Immature natural killer cell (primary cell): ENCODE measurements at regions not wholly inside any gene's neighbourhood (a gene's known extent, or its start where the extent isn't known, plus 50 kb on each side); places are given as distances from the start of the nearest gene placed in this dataset.
"Not testable (repeated sequence)": the region's sequence is repeated elsewhere in the genome, so short reads cannot be mapped to it uniquely, and the experiment has no call there.

ENCODE experiments used
- DNase-seq, 3 donors: peaks; one replicate each; pipeline ENCODE4 v3.0.0; 2022; ENCODE audit warnings: mixed read lengths in 1 of 3
- H3K27ac Mint-ChIP-seq, 6 donors: one replicate each; pipeline ENCODE4 v1.8.0; 2020; ENCODE audit warnings: mixed read lengths in 6 of 6, mild to moderate bottlenecking in 5 of 6, inconsistent platforms in 4 of 6, moderate library complexity in 3 of 6
- H3K27me3 Mint-ChIP-seq, 3 donors: one replicate each; pipeline ENCODE4 v1.8.0; 2020 to 2021; ENCODE audit warnings: low read depth in 3 of 3, mild to moderate bottlenecking in 3 of 3, mixed read lengths in 3 of 3, moderate library complexity in 3 of 3, inconsistent platforms in 1 of 3
- H3K36me3 Mint-ChIP-seq, 3 donors: one replicate each; pipeline ENCODE4 v1.8.0; 2020; ENCODE audit warnings: mixed read lengths in 3 of 3, inconsistent platforms in 2 of 3, mild to moderate bottlenecking in 2 of 3
- H3K4me1 Mint-ChIP-seq, 2 donors: one replicate each; pipeline ENCODE4 v1.8.0; 2020; ENCODE audit warnings: inconsistent platforms in 2 of 2, mild to moderate bottlenecking in 2 of 2, mixed read lengths in 2 of 2, moderate library complexity in 1 of 2
- H3K4me3 Mint-ChIP-seq, 5 donors: one replicate each; pipeline ENCODE4 v1.8.0; 2020; ENCODE audit warnings: mild to moderate bottlenecking in 5 of 5, mixed read lengths in 5 of 5, inconsistent platforms in 3 of 5, moderate library complexity in 3 of 5
- H3K9me3 Mint-ChIP-seq, 6 donors: one replicate each; pipeline ENCODE4 v1.8.0; 2020; ENCODE audit warnings: mild to moderate bottlenecking in 6 of 6, mixed read lengths in 6 of 6, inconsistent platforms in 4 of 6, moderate library complexity in 3 of 6

DNA sequence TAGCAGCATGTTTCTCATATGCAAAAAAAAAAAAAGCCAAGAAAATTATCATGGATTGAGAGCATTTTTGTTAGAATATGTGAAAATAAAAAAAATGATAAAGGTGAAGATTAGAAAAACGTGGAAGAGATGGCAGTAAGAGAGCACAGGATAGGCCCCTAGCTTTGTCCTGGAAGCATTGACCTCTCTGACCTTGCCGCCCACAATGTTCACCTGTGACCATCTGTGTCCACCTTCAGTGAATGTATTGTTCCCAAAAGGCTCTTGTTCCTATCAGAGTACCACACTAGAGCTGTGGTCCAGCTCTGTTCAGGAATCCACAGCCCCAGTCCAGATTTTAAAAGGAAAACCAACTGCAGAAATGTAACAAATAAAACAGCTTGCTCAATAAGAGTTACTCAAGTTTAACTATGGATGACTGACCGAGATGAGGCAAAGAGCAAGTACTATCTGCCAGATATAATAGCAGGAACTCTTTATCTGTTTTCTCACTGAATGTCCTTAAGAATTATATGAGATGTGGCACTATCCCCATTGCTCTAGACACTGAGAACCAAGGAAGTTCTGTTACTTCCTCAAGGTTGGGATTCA lies 287.7 kb upstream of the STXBP5 start:
- H3K36me3 Mint-ChIP-seq = no peaks in the 10 kb centered on the region
- H3K4me1 Mint-ChIP-seq = no peaks in the 10 kb centered on the region
- no peak overlapping the region for H3K4me3 Mint-ChIP-seq
- peaks cover 0 to 11% (median 5%) of the 10 kb centered on the region in 6 donors for H3K9me3 Mint-ChIP-seq
- H3K27me3 Mint-ChIP-seq = peaks cover 0 to 2% (median 0%) of the 10 kb centered on the region in 3 donors
- H3K27ac Mint-ChIP-seq = no peak overlapping the region
- no peak for DNase-seq

GRCh38 chr6:146917182-146917581 lies 287.0 kb upstream of the STXBP5 start:
- H3K27me3 Mint-ChIP-seq = peaks cover 0 to 3% (median 0%) of the 10 kb centered on the region in 3 donors
- no peak overlapping the region for H3K4me3 Mint-ChIP-seq
- H3K36me3 Mint-ChIP-seq = no peaks in the 10 kb centered on the region
- H3K4me1 Mint-ChIP-seq = no peaks in the 10 kb centered on the region
- DNase-seq = no peak
- H3K9me3 Mint-ChIP-seq = peaks cover 0 to 11% (median 5%) of the 10 kb centered on the region in 6 donors
- H3K27ac Mint-ChIP-seq = no peak overlapping the region

DNA sequence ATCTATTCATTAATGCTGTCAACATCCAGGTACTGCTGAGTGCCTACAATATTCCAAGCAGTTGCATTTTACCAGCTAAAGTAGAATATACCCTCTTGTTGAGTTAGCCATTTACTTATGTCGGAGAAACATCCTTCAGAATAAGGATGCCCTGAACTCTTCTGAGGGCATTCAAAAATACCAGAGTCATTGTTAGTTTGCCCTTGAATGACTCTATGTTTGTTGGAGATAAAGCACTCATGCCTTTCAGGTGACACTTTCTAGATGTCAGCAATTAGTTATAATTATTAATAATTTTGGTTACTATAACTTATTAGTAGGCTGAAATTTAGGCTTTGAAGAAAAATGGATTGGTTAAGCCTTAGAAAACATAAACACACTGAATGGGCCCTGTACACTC lies 286.2 kb upstream of the STXBP5 start:
- H3K27ac Mint-ChIP-seq = no peak overlapping the region
- peaks cover 0 to 11% (median 5%) of the 10 kb centered on the region in 6 donors for H3K9me3 Mint-ChIP-seq
- H3K27me3 Mint-ChIP-seq = peaks cover 0 to 3% (median 0%) of the 10 kb centered on the region in 3 donors
- H3K4me3 Mint-ChIP-seq = no peak overlapping the region
- H3K36me3 Mint-ChIP-seq = no peaks in the 10 kb centered on the region
- DNase-seq = no peak
- H3K4me1 Mint-ChIP-seq = no peaks in the 10 kb centered on the region

DNA sequence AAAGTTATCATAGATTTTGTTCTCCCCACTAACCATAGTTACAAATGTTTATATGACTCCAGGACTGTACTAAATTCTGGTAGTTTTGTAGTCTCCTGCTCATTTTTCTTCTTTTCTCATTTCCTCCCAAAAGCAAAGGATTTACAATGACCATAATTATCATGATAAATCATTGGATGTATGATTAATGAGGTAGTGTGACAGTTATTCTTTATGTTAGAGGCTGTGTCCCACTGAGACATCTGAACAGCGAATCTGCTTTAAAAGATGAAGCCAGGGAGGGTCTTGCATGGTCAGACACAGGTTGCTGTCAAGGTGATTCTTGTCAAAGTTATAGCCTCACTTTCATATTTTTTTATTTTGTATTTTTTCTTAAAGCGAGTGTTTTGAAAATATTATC lies 285.2 kb upstream of the STXBP5 start:
- Mint-ChIP-seq H3K4me3 (no peak overlapping the region), H3K36me3 (no peaks in the 10 kb centered on the region), H3K27ac (no peak overlapping the region), H3K4me1 (no peaks in the 10 kb centered on the region), H3K9me3 (peaks cover 0 to 11% (median 4%) of the 10 kb centered on the region in 6 donors), H3K27me3 (peaks cover 0 to 3% (median 0%) of the 10 kb centered on the region in 3 donors)
- DNase-seq = no peak

DNA sequence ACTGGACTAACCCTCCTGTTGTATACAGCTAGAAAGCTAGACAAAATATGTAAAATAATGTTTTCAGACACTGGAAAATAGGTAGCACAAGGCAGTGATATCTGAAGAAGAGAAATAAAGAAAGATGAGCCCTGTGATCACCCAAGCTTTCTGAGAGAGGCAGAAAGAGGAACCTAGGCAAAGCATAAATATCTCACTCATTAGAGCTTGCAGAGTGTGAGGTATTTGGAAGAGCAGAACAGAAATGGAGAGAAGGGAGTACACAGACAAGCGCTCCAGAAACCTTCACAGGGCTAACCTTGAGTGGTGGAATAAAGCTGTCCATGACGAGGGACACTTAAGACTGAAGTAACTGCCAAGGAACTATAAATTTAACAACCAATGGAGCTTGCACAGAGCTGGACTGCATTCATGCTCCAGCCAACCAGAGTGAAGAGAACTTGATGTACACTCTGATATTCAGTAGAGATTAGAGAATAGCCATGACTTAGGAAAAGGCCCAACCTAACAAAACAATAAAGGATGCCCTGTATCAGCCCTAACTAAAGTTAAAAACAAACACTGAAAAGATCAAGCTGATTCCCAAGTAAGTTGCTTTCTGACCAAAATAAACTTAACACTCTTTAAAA lies 280.9 kb upstream of the STXBP5 start:
- Mint-ChIP-seq H3K36me3 (no peaks in the 10 kb centered on the region), H3K27me3 (peaks cover 0 to 2% (median 2%) of the 10 kb centered on the region in 3 donors), H3K4me1 (no peaks in the 10 kb centered on the region), H3K4me3 (no peak overlapping the region), H3K9me3 (peaks cover 0 to 2% (median 0%) of the 10 kb centered on the region in 6 donors), H3K27ac (no peak overlapping the region)
- DNase-seq = no peak

DNA sequence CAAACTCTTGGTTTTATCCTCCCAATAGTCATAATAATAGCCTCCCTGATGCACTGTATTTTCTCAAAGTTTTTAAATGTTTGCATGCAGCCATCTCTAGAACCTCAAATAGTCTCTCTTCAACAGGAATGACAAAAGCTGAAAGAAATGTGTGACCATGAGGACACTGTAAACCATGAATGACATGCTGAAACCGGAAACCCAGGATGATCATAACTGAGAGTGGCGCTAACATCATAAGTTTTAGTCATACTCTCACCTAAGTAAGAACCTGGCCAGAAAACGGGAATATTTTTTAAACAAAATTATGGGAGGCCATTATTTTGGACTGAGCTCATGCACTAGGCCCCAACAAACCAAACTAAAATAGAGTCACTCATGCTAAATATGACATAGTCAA lies 278.4 kb upstream of the STXBP5 start:
- DNase-seq = no peak
- Mint-ChIP-seq H3K36me3 (no peaks in the 10 kb centered on the region), H3K27ac (no peak overlapping the region), H3K27me3 (peaks cover 0 to 2% (median 2%) of the 10 kb centered on the region in 3 donors), H3K9me3 (no peaks in the 10 kb centered on the region), H3K4me3 (no peak overlapping the region), H3K4me1 (no peaks in the 10 kb centered on the region)

DNA sequence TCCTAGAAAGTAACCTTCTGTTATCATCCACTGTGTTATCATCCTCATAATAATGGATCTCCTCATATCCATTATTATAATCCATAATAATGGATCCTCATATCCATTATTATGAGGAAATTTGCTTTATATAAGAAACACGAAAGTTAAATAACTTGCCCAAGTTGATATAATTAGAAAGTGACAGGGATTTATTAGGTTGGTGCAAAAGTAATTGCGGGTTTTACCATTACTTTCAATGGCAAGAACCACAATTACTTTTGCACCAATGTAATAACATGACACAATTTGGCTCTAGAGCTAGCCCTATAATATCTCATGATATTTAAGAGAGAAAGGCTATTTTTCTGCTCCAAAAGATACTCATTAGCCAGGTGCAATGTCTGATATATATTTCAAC lies 275.7 kb upstream of the STXBP5 start:
- Mint-ChIP-seq H3K9me3 (peaks cover 0 to 6% (median 0%) of the 10 kb centered on the region in 6 donors), H3K4me1 (no peaks in the 10 kb centered on the region), H3K36me3 (no peaks in the 10 kb centered on the region), H3K4me3 (no peak overlapping the region), H3K27me3 (peaks cover 0 to 2% (median 0%) of the 10 kb centered on the region in 3 donors), H3K27ac (no peak overlapping the region)
- no peak for DNase-seq

DNA sequence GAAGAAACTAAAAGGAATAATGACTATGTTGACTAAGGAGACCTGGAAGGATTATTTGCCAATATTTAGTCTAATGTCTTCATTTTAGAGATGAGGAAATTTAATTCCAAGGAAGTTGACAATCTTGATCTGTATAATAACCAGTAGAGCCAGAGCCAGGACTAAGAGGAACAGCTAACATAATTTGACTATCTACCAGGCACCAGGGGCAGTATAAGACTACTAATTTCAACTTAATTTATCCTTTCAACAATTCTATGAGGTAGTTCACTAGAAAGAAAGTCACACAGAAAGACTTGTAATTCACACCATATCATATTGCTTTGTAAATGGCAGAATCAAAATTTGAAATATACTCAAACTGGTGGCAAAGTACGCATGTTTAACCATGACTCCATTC lies 273.0 kb upstream of the STXBP5 start:
- Mint-ChIP-seq H3K4me3 (no peak overlapping the region), H3K27ac (no peak overlapping the region), H3K27me3 (no peaks in the 10 kb centered on the region), H3K36me3 (peaks cover 0 to 5% (median 0%) of the 10 kb centered on the region in 3 donors), H3K9me3 (peaks cover 0 to 6% (median under 1%) of the 10 kb centered on the region in 6 donors), H3K4me1 (no peaks in the 10 kb centered on the region)
- DNase-seq = no peak

DNA sequence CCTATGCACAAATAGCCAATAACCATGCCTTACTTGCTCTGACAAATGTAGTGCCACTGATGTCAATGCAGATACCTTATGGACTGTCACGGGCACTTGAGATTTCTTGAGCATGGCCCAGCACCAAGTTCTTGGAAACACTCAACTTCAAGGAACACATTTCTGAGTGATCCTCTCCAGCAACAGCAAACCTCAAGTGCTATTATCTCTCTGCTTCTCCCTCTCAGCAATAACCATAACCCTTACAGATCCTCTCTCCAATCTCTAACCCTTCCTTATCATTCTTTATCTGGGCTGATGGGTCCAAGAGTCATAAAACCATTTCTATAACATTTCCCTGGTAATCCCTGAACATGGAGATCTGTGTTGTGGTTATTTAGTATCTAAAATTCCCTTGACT lies 266.9 kb upstream of the STXBP5 start:
- H3K9me3 Mint-ChIP-seq = peaks cover 0 to 25% (median 8%) of the 10 kb centered on the region in 6 donors
- no peak overlapping the region for H3K4me3 Mint-ChIP-seq
- peaks cover 0 to 2% (median 2%) of the 10 kb centered on the region in 3 donors for H3K27me3 Mint-ChIP-seq
- H3K36me3 Mint-ChIP-seq = peaks cover 0 to 5% (median 0%) of the 10 kb centered on the region in 3 donors
- no peak overlapping the region for H3K27ac Mint-ChIP-seq
- no peaks in the 10 kb centered on the region for H3K4me1 Mint-ChIP-seq
- DNase-seq = no peak

DNA sequence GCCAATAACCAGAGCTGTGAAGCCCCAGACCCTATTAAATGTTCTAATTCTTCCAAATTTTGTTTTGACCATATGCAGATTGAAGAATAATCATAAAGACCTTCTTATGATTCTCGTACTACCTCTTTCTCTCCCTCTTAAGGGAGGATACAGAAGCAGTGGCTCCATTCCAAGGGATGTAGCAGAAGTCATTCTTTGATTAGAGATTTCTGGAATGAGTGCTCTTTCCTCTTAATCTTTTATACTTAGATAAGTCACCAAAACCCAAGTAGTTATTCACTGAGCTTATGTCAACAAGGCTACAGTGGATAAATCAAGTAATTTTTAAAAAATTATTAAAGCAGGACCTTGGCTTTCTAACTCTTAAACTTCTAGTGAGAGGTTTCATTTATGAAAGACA lies 266.0 kb upstream of the STXBP5 start:
- H3K36me3 Mint-ChIP-seq = peaks cover 0 to 5% (median 0%) of the 10 kb centered on the region in 3 donors
- peaks cover 0 to 23% (median 9%) of the 10 kb centered on the region in 6 donors for H3K9me3 Mint-ChIP-seq
- H3K27ac Mint-ChIP-seq = no peak overlapping the region
- no peak for DNase-seq
- no peak overlapping the region for H3K4me3 Mint-ChIP-seq
- no peaks in the 10 kb centered on the region for H3K4me1 Mint-ChIP-seq
- H3K27me3 Mint-ChIP-seq = peaks cover 2% of the 10 kb centered on the region in 3 donors

DNA sequence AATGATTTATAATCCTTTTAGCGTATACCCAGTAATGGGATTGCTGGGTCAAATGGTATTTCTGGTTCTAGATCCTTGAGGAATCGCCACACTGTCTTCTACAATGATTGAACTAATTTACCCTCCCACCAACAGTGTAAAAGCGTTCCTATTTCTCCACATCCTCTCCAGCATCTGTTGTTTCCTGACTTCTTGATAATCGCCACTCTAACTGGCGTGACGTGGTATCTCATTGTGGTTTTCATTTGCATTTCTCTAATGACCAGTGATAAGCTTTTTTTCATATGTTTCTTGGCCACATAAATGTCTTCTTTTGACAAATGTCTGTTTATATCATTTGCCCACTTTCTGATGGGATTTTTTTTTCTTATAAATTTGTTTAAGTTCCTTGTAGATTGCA lies 264.8 kb upstream of the STXBP5 start:
- H3K9me3 Mint-ChIP-seq = peaks cover 5 to 23% (median 10%) of the 10 kb centered on the region in 6 donors
- not testable (repeated sequence) for H3K36me3 Mint-ChIP-seq, DNase-seq, H3K4me1 Mint-ChIP-seq, H3K27me3 Mint-ChIP-seq, H3K4me3 Mint-ChIP-seq, H3K27ac Mint-ChIP-seq

DNA sequence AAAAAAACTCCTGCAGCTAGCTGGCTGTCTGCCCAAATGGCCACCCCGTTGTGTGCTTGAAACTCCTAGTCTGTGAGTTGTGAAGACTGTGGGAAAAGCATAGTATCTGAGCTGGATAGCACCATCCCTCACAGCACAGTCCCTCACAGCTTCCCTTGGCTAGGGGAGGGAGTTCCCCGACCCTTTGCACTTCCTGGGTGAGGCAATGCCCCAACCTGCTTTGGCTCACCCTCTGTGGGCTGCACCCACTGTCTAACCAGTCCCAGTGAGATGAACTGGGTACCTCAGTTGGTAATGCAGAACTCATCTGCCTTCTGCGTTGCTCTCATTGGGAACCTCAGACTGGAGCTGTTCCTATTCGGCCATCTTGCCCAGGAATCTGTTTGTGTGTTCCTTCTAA lies 260.6 kb upstream of the STXBP5 start:
- Mint-ChIP-seq H3K4me3 (no peak overlapping the region), H3K9me3 (peaks cover 5 to 33% (median 10%) of the 10 kb centered on the region in 6 donors), H3K36me3 (no peaks in the 10 kb centered on the region), H3K27me3 (peaks cover 1 to 2% (median 2%) of the 10 kb centered on the region in 3 donors), H3K27ac (no peak overlapping the region), H3K4me1 (no peaks in the 10 kb centered on the region)
- DNase-seq = no peak

DNA sequence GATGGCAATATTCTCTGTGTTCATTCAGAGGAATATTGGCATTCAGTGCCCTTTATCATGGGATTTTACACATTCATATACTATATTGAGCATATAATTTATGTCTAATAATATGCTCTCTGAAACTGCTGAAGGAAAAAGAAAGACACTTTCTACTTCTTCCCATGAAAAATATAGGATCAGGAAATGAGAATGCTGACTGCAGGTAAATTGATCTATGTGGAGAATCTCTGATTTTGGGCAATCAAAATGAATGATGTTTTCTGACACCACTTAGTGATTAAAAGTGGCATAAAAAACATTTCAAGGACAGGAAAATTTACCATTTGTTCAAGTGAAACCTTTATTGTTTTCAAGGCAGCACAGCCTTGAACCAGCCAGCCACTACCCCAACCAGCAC lies 260.1 kb upstream of the STXBP5 start:
- DNase-seq = no peak
- H3K9me3 Mint-ChIP-seq = peaks cover 5 to 33% (median 11%) of the 10 kb centered on the region in 6 donors
- no peaks in the 10 kb centered on the region for H3K36me3 Mint-ChIP-seq
- no peak overlapping the region for H3K4me3 Mint-ChIP-seq
- H3K4me1 Mint-ChIP-seq = no peaks in the 10 kb centered on the region
- H3K27me3 Mint-ChIP-seq = peaks cover under 1 to 2% (median 1%) of the 10 kb centered on the region in 3 donors
- no peak overlapping the region for H3K27ac Mint-ChIP-seq

DNA sequence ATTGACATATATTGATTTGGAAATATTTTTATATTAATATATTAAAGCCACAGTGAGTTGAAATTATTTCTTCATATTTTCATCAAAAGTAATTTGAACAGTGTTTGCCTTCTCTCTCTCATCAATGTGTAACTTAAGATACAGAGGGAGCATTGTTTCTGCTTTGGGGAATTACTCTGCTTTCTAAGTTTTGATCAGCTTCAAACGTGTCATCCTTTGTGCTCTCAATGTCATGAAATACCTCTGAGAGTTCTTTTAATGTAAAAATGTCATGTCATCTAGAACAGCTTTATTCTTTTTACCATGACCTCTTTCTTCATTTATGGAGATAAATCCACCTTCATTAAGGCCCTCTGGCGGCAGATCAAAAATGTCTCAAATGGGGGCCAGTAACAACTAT lies 259.4 kb upstream of the STXBP5 start:
- no peaks in the 10 kb centered on the region for H3K36me3 Mint-ChIP-seq
- H3K27ac Mint-ChIP-seq = no peak overlapping the region
- H3K4me3 Mint-ChIP-seq = no peak overlapping the region
- H3K27me3 Mint-ChIP-seq = peaks cover 0 to 2% (median 1%) of the 10 kb centered on the region in 3 donors
- no peak for DNase-seq
- peaks cover 0 to 1% of the 10 kb centered on the region in 2 donors for H3K4me1 Mint-ChIP-seq
- H3K9me3 Mint-ChIP-seq = peaks cover 5 to 33% (median 11%) of the 10 kb centered on the region in 6 donors
